ENCODE measurements at regions not wholly inside any gene's neighbourhood (a gene's known extent, or its start where the extent isn't known, plus 50 kb on each side); places are given as distances from the start of the nearest gene placed in this dataset.

- no peak for TF ChIP-seq CTCF (IDR thresholded peaks at IDR 0.05)
- TF ChIP-seq POLR2A (IDR thresholded peaks at IDR 0.05), result no peak
Observed at GRCh38 chr3:6041894-6042293, 819.0 kb upstream of the GRM7 start.

Data from stomach (tissue), 4 donors.